Endodermal cell (in vitro differentiated cells): ENCODE measurements at regions not wholly inside any gene's neighbourhood (a gene's known extent, or its start where the extent isn't known, plus 50 kb on each side); places are given as distances from the start of the nearest gene placed in this dataset.
"Not testable (repeated sequence)": the region's sequence is repeated elsewhere in the genome, so short reads cannot be mapped to it uniquely, and the experiment has no call there.

Experiments used
- DNase-seq: peaks from one replicate; pipeline ENCODE4 v3.0.0-alpha.2; 2017
- H3K27ac ChIP-seq: 2 replicates; pipeline ENCODE4 v1.5.1; 2013; ENCODE audit warnings: mild to moderate bottlenecking, low read depth, low read length, moderate library complexity
- H3K27me3 ChIP-seq: 2 replicates; pipeline ENCODE4 v1.6.1; 2013; ENCODE audit warnings: mild to moderate bottlenecking, low read length, moderate library complexity; ENCODE audit not compliant: insufficient read depth, control insufficient read depth, poor library complexity, severe bottlenecking
- H3K36me3 ChIP-seq: 2 replicates; pipeline ENCODE4 v1.7.0; 2013; ENCODE audit warnings: mild to moderate bottlenecking, low read length, moderate library complexity; ENCODE audit not compliant: control insufficient read depth, insufficient read depth
- H3K4me1 ChIP-seq: one replicate; pipeline ENCODE4 v1.7.0; 2013; ENCODE audit warnings: low read length; ENCODE audit not compliant: control insufficient read depth, insufficient read depth
- H3K4me3 ChIP-seq: 2 replicates; pipeline ENCODE4 v1.5.1; 2013; ENCODE audit warnings: mild to moderate bottlenecking, low read length, moderate library complexity
- H3K9ac ChIP-seq: 2 replicates; pipeline ENCODE4 v1.6.1; 2013; ENCODE audit warnings: mild to moderate bottlenecking, low read length, moderate library complexity; ENCODE audit not compliant: poor library complexity, severe bottlenecking; ENCODE audit errors: extremely low read depth
- H3K9me3 ChIP-seq: 2 replicates; pipeline ENCODE4 v1.6.1; 2013; ENCODE audit warnings: mild to moderate bottlenecking, low read length, moderate library complexity; ENCODE audit not compliant: control insufficient read depth
- H3K27ac Mint-ChIP-seq: 2 replicates; pipeline ENCODE4 v1.8.0; 2020; ENCODE audit warnings: mixed read lengths
- H3K27me3 Mint-ChIP-seq: 2 replicates; pipeline ENCODE4 v1.8.0; 2021; ENCODE audit warnings: mild to moderate bottlenecking, mixed read lengths; ENCODE audit not compliant: insufficient read depth
- H3K36me3 Mint-ChIP-seq: 2 replicates; pipeline ENCODE4 v1.8.0; 2020; ENCODE audit warnings: low read depth, mixed read lengths
- H3K4me1 Mint-ChIP-seq: 2 replicates; pipeline ENCODE4 v1.8.0; 2020; ENCODE audit warnings: mixed read lengths
- H3K4me3 Mint-ChIP-seq: 2 replicates; pipeline ENCODE4 v1.8.0; 2020; ENCODE audit warnings: mild to moderate bottlenecking, moderate library complexity, mixed read lengths
- H3K9me3 Mint-ChIP-seq: 2 replicates; pipeline ENCODE4 v1.8.0; 2020; ENCODE audit warnings: mild to moderate bottlenecking, mixed read lengths
- CTCF ChIP-seq: fragments of 200-600 bp; sonication (generic); conservative IDR thresholded peaks from 2 replicates; pipeline ENCODE4 v1.5.0; 2021; ENCODE audit warnings: antibody characterized with exemption, mild to moderate bottlenecking
- WGBS, 2 experiments: methylation state at CpG; one replicate each; pipeline versions ENCODE4 v1.1.5 to v1.1.7; 2013; ENCODE audit warnings: missing lambda C conversion rate in 2 of 2, mixed read lengths in 1 of 2; ENCODE audit not compliant: insufficient coverage in 1 of 2, insufficient read length in 1 of 2; 5-methylcytosine and 5-hydroxymethylcytosine counted together

DNA sequence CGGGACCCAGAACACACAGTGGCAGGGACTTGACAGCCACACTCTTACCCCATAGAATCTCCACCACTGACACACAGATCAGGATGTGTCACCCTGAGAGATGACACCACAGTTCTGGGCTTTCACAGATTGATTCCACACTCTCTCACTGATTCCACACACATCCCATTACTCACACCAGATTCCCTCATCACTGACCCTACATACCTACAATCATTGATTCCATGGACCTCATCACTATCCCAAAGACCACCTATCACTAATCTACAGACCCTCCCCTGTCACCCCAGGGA, 57.6 kb upstream of the ZNF527 start:
- peaks cover 13% of the 10 kb centered on the region for H3K9me3 ChIP-seq
- H3K27ac ChIP-seq = no peak overlapping the region
- peak overlapping the region; percentile 57 for H3K4me3 ChIP-seq
- no peaks in the 10 kb centered on the region for H3K36me3 ChIP-seq
- DNase-seq = no peak
- WGBS, 2 experiments = 96 to 100% methylated on average over 1 of the region's 1 CpG
- H3K4me3 Mint-ChIP-seq = peak overlapping the region; percentile 55
- H3K9me3 Mint-ChIP-seq = no peaks in the 10 kb centered on the region
- no peak for TF ChIP-seq CTCF
- H3K9ac ChIP-seq = no peak overlapping the region
- H3K27ac Mint-ChIP-seq = peak overlapping the region; percentile 45
- no peaks in the 10 kb centered on the region for H3K27me3 Mint-ChIP-seq
- H3K4me1 ChIP-seq = no peaks in the 10 kb centered on the region
- no peaks in the 10 kb centered on the region for H3K27me3 ChIP-seq
- no peaks in the 10 kb centered on the region for H3K36me3 Mint-ChIP-seq
- peaks cover 8% of the 10 kb centered on the region for H3K4me1 Mint-ChIP-seq

DNA sequence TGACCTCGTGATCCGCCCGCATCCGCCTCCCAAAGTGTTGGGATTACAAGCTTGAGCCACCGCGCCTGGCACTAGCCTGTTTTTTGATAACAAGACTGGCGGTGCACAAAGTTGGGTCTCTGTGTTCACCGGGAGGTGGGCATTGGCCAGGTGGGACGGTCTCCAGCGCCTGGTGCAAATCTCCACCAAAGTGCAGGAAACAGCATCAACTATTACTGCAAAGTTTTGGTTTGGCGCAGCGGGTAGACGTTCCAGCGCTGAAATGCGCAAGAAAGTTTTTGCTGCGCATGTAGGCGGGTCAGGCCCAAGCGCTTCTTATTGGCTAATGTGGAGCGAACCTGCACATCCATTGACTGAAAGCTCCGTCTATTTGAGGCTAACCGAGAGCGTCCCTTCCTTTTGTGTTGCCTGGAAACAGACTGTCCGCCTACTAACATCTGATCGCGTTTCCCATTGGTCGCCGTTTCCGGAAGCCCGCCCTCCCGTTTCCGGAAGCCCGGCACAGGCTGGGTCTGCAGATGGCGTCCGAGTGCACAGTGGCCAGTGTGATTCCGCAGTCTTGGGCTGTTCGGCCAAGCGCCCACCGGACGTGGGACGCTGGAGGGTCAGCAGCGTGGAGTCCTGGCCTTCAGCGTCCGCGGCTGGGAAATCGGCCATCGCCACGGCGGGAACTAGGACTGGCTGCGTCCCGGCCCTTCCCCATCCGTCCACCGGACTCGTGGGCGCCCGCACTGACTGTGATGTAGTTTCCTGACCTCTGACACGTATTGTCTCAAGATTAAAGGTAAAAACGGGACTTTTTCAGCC, 53.3 kb upstream of the ZNF527 start:
- peak overlapping the region; percentile 95 for H3K4me3 Mint-ChIP-seq
- peaks cover 27% of the 10 kb centered on the region for H3K36me3 Mint-ChIP-seq
- peak; percentile 98 for DNase-seq
- WGBS, 2 experiments = 0% methylated on average over 36 to 57 of the region's 57 CpGs
- H3K27me3 ChIP-seq = no peaks in the 10 kb centered on the region
- H3K27ac ChIP-seq = peak overlapping the region; percentile 61
- H3K27ac Mint-ChIP-seq = peak overlapping the region; percentile 98
- H3K9me3 ChIP-seq = peaks cover 24% of the 10 kb centered on the region
- peak overlapping the region; percentile 96 for H3K4me3 ChIP-seq
- H3K9ac ChIP-seq = peak overlapping the region; percentile 87
- H3K4me1 Mint-ChIP-seq = peaks cover 39% of the 10 kb centered on the region
- no peaks in the 10 kb centered on the region for H3K27me3 Mint-ChIP-seq
- H3K4me1 ChIP-seq = no peaks in the 10 kb centered on the region
- TF ChIP-seq CTCF = peak; percentile 53
- peaks cover 2% of the 10 kb centered on the region for H3K9me3 Mint-ChIP-seq
- H3K36me3 ChIP-seq = peaks cover 13% of the 10 kb centered on the region

DNA sequence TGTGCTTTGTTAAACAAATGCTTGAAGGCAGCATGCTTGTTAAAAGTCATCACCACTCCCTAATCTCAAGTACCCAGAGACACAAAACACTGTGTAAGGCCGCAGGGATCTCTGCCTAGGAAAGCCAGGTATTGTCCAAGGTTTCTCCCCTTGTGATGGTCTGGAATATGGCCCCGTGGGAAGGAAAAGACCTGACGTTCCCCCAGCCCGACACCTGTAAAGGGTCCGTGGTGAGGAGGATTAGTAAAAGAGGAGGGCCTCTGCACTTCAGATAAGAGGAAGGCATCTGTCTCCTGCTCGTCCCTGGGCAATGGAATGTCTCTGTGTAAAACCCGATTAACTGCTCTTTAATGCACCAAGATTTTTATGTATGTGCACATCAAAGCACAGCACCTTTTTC, 49.9 kb upstream of the ZNF527 start:
- not testable (repeated sequence) for H3K9ac ChIP-seq, H3K27me3 ChIP-seq, H3K4me1 ChIP-seq, H3K9me3 Mint-ChIP-seq, H3K27ac ChIP-seq, H3K27me3 Mint-ChIP-seq
- peak overlapping the region; percentile 61 for H3K4me3 ChIP-seq
- peaks cover 55% of the 10 kb centered on the region for H3K36me3 Mint-ChIP-seq
- 61 to 78% methylated on average over 3 to 7 of the region's 7 CpGs for WGBS, 2 experiments
- peaks cover 35% of the 10 kb centered on the region for H3K4me1 Mint-ChIP-seq
- peaks cover 28% of the 10 kb centered on the region for H3K36me3 ChIP-seq
- H3K27ac Mint-ChIP-seq = peak overlapping the region; percentile 97
- DNase-seq = peak; percentile 58
- peak overlapping the region; percentile 95 for H3K4me3 Mint-ChIP-seq
- peaks cover 24% of the 10 kb centered on the region for H3K9me3 ChIP-seq
